ENCODE measurements at regions not wholly inside any gene's neighbourhood (a gene's known extent, or its start where the extent isn't known, plus 50 kb on each side); places are given as distances from the start of the nearest gene placed in this dataset.

- TF ChIP-seq EZH2phosphoT487 (IDR thresholded peaks at IDR 0.05; ENCODE audit: borderline replicate concordance, low read length) (no peak), CTCF (conservative IDR thresholded peaks at IDR 0.05; ENCODE audit: low read depth, low read length) (no peak), EZH2 (IDR thresholded peaks at IDR 0.05; ENCODE audit: low read length, unreplicated experiment) (no peak)
Observed at GRCh38 chr18:45509535-45509934, 105.7 kb upstream of the SLC14A2 start.

Data from PC-3 (cell line).